CD4-positive, alpha-beta T cell treated with Interleukin-1 beta for 1 hour (primary cell): ENCODE measurements at regions not wholly inside any gene's neighbourhood (a gene's known extent, or its start where the extent isn't known, plus 50 kb on each side); places are given as distances from the start of the nearest gene placed in this dataset.
A peak's percentile ranks its signal among the peaks of the same experiment; 100 is the strongest.
"Not testable (repeated sequence)": the region's sequence is repeated elsewhere in the genome, so short reads cannot be mapped to it uniquely, and the experiment has no call there.

Experiments
- DNase-seq, 2 donors: peaks; one replicate each; pipeline ENCODE4 v3.0.0-alpha.2; 2020 to 2022

DNA sequence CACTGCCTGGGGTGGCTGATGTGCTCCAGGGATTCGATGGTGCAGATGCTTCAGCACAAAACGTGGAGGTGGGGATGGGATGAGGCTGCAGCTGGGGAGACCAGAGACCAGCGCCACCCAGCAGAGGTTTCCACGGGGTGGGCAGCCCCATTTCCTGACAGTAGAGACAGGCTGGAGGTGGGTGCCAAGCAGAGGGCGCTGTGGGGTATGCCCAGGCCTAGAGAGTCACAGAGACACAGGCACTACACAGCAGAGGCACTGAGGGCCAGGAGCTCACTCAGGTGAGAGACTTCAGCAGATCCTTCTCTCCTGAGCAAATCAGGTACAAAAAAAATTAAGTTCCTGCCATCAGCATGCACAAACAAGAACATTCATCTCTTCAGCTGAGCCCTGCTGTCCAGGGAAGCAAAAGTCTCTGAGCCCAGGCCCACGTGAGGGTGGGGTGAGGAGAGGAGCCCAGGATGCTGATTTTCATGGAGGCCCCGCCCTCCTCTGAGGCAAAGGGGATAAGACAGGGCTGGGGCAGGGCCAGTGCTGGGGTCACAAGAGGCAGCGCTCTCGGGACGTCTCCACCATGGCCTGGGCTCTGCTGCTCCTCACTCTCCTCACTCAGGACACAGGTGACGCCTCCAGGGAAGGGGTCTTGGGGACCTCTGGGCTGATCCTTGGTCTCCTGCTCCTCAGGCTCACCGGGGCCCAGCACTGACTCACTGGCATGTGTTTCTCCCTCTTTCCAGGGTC lies 53.1 kb downstream of the GGTLC2 start:
- DNase-seq, result no peak

- no peak for DNase-seq
These were observed 53.9 kb downstream of the GGTLC2 start for GRCh38 chr22:22698263-22698750.

DNA sequence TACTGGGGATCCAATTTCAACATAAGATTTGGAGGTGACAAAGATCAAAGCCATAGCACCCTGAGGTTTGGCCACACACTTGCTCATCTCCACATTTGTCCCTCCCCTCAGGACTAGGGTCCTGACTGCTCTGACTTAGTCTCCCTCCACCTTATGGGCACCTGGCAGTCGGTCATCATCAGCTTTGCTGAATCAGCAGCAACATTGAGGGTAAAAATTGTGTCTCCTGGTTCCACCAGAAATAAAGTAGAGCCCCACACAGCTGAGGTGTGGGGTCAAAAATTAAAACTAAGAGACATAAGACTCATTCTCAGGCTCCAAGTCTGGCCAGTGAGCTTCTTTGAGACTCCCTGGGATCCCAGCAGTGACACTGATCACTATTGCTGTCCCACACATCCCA lies 56.2 kb downstream of the GGTLC2 start:
- no peak for DNase-seq

GRCh38 chr22:22701557-22701956 lies 57.1 kb downstream of the GGTLC2 start:
- DNase-seq, result not testable (repeated sequence)

GRCh38 chr22:22702237-22703202 lies 58.1 kb downstream of the GGTLC2 start:
- no peak for DNase-seq

GRCh38 chr22:22703203-22703570 lies 58.8 kb downstream of the GGTLC2 start:
- DNase-seq, result no peak

- DNase-seq, result no peak
These were observed 59.3 kb downstream of the GGTLC2 start for GRCh38 chr22:22703715-22704114.

DNA sequence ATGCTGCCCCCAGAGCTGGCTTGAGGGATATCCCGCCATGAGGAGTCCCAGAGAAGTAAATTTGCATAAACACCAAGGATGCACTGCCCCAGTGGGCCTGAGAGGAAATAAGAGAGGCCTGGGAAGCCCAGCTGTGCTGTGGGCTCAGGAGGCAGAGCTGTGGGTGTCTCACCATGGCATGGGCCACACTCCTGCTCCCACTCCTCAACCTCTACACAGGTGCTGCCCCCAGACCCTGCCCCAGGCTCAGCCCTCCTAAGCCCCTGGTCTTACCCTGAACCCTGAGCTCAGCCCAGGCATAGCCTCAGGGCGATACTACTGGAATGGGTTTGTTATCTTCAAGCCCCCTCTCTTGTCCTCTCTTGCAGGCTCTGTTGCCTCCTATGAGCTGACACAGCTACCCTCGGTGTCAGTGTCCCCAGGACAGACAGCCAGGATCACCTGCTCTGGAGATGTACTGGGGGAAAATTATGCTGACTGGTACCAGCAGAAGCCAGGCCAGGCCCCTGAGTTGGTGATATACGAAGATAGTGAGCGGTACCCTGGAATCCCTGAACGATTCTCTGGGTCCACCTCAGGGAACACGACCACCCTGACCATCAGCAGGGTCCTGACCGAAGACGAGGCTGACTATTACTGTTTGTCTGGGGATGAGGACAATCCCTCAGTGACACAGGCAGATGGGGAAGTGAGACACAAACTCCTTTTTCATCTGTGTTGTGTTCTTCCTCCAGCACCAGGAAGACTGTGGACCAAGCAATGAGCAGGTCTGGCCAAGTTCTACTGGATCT lies 59.9 kb downstream of the GGTLC2 start:
- no peak for DNase-seq

DNA sequence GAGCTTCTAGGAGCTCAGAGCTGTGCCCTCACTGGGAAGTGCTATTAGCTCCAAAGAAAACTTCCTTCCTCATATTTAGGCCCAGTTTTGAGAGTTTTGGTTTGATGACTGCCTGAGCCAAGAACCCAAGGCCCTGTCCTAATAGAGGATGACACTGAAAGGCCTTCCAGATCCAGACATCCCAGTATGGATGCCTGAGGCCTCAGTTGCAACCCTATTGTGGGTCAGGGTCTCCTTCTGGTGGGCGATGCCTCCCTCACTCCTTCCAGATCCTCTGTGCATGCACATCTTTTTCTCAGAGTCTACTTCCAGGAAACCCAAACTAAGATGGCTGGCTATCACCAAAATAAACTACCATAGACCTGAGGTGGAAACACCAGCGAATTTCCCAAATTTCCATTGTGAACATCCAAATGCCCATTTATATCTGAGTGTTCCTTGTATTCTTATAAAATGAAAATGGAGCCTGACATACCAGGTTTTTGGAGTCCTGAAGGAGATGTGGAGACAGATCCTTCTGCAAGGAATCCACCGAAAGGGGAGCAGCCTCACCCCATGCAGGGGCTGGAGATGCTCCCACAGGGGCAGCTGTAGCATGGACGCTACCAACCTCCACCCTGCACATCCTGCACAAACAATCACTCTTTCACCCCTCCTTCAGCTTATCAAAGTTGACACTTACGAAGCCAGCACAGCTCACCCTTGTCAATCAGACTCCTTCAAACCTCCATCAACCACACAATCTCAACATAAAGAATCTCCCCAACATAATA lies 61.1 kb downstream of the GGTLC2 start:
- DNase-seq, result no peak

- DNase-seq, result no peak
These were observed 62.0 kb downstream of the GGTLC2 start for GRCh38 chr22:22706253-22706915.

GRCh38 chr22:22709719-22710445 lies 65.5 kb downstream of the GGTLC2 start:
- DNase-seq, result no peak

DNA sequence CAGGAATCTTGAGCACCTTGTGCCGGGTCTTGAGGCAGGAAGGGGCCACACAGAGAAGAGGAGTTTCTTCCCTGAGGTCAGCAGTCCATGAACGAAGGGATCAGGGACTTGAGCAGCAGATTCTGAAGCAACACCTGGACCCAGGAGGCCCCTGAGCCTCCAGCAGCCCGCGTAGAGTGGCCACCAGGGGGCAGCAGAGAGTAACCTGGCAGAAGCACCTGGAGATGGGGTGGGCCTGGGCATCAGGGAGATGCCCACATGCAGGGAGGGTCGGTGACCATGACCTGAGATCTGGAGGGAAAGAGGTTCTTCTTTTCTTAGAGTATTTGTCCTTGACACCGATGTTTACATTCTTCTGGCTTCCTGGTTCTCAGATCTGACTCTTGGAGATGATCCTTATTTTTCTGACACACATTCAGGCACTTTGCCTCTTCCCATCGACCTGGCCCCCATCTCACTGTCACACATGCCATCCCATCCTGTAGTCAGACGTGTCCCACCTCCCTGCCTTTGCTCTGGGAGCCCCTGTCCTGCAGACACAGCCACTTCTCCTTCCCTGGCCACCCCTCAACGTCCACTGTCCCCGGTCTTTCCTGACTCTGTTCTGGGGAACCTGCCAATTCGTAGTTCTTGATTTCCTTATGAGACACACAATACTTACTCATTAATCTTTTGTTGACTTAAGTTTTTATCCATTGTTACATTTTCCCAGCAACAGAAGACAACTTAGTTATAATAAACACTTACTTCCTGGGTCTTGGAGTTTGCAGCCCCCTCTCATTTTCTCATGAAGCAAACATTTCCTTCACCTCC lies 66.5 kb downstream of the GGTLC2 start:
- DNase-seq, result peak; percentile 57 to 69

GRCh38 chr22:22711532-22711913 lies 67.1 kb downstream of the GGTLC2 start:
- DNase-seq, result no peak

GRCh38 chr22:22712092-22712658 lies 67.8 kb downstream of the GGTLC2 start:
- DNase-seq, result no peak

DNA sequence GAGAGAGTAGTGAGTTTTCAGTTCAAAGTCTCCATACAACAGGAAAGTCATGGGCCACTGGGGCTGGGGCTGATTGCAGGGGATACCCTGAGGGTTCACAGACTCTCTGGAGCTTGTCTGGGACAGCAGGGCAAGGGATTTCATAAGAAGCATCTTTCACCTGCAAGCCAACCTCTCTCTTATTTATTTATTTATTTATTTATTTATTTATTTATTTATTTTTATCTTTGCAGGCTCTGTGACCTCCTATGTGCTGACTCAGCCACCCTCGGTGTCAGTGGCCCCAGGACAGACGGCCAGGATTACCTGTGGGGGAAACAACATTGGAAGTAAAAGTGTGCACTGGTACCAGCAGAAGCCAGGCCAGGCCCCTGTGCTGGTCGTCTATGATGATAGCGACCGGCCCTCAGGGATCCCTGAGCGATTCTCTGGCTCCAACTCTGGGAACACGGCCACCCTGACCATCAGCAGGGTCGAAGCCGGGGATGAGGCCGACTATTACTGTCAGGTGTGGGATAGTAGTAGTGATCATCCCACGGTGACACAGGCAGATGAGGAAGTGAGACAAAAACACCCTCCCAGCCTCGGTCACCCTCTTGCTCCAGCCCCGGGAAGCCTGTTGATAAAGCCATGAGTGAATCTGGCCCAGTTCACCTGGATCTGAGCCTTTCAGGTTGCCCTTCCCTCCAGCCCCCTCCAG lies 68.4 kb downstream of the GGTLC2 start:
- DNase-seq, result no peak

DNA sequence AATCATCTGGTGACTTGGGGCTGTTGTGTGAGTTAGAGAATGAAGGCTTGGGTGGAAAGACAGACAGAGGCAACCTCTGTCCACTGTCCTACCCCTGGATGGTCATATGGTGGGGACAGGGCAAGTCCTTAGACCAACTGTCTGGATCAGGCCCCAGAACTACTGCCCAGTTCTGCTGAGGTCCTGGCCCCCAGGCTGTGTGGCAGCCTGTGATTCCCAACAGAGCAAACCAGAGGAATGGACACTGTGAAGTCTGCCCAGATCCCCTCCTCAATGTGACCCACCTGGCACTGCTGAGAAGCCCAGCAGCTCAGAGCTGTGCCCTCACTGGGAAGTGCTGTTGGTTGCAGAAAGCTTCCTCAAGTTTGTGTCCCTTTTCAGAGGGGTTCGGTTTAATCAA lies 69.0 kb downstream of the GGTLC2 start:
- DNase-seq, result no peak

- no peak for DNase-seq
These were observed 70.4 kb downstream of the GGTLC2 start for GRCh38 chr22:22714600-22715335.

GRCh38 chr22:22716136-22716665 lies 71.8 kb downstream of the GGTLC2 start:
- no peak for DNase-seq
